H9 (cell line): ENCODE measurements at regions not wholly inside any gene's neighbourhood (a gene's known extent, or its start where the extent isn't known, plus 50 kb on each side); places are given as distances from the start of the nearest gene placed in this dataset.

ENCODE experiments used
- DNase-seq: peaks from one replicate; pipeline ENCODE4 v3.0.0-alpha.2; 2017
- H2AFZ ChIP-seq: one replicate; pipeline ENCODE4 v1.6.1; 2013; ENCODE audit warnings: mild to moderate bottlenecking, low read length, control low read depth, moderate library complexity
- H2AK5ac ChIP-seq: 2 replicates; pipeline ENCODE4 v1.6.1; 2013; ENCODE audit warnings: low read length, control low read depth, mixed read lengths; ENCODE audit not compliant: insufficient read length
- H2BK120ac ChIP-seq: one replicate; pipeline ENCODE4 v1.6.1; 2013; ENCODE audit warnings: low read depth, mild to moderate bottlenecking, low read length, control low read depth, inconsistent platforms; ENCODE audit not compliant: poor library complexity, severe bottlenecking
- H2BK12ac ChIP-seq: 2 replicates; pipeline ENCODE4 v1.6.1; 2013; ENCODE audit warnings: low read length, control low read depth, mixed read lengths, low read depth; ENCODE audit not compliant: insufficient read length
- H2BK15ac ChIP-seq: 2 replicates; pipeline ENCODE4 v1.6.1; 2013; ENCODE audit warnings: low read depth, low read length, control low read depth
- H2BK20ac ChIP-seq: one replicate; pipeline ENCODE4 v1.6.1; 2013; ENCODE audit warnings: low read depth, mild to moderate bottlenecking, low read length, control low read depth, inconsistent platforms; ENCODE audit not compliant: poor library complexity, severe bottlenecking
- H2BK5ac ChIP-seq: 2 replicates; pipeline ENCODE4 v1.6.1; 2013; ENCODE audit warnings: low read length, control low read depth, mixed read lengths; ENCODE audit not compliant: insufficient read length
- H3K14ac ChIP-seq: 2 replicates; pipeline ENCODE4 v1.6.1; 2013; ENCODE audit warnings: low read length, control low read depth; ENCODE audit not compliant: insufficient read depth
- H3K18ac ChIP-seq: 2 replicates; pipeline ENCODE4 v1.6.1; 2013; ENCODE audit warnings: low read depth, mild to moderate bottlenecking, mixed read lengths, low read length, control low read depth; ENCODE audit not compliant: insufficient read length
- H3K23ac ChIP-seq: 2 replicates; pipeline ENCODE4 v1.6.1; 2013; ENCODE audit warnings: low read length, control low read depth, mixed read lengths, low read depth; ENCODE audit not compliant: insufficient read length
- H3K23me2 ChIP-seq: 2 replicates; pipeline ENCODE4 v1.6.1; 2013; ENCODE audit warnings: low read depth, mild to moderate bottlenecking, mixed read lengths, low read length, control low read depth; ENCODE audit not compliant: insufficient read length, poor library complexity, severe bottlenecking
- H3K27ac ChIP-seq: 2 replicates; pipeline ENCODE4 v1.5.1; 2013; ENCODE audit warnings: low read length, control low read depth, mixed read lengths, low read depth; ENCODE audit not compliant: insufficient read length
- H3K27me3 ChIP-seq: 2 replicates; pipeline ENCODE4 v1.6.1; 2013; ENCODE audit warnings: low read length, control low read depth, inconsistent platforms; ENCODE audit not compliant: insufficient read depth
- H3K4ac ChIP-seq: 2 replicates; pipeline ENCODE4 v1.6.1; 2013; ENCODE audit warnings: low read depth, mild to moderate bottlenecking, control low read depth, inconsistent platforms, low read length, moderate library complexity
- H3K4me1 ChIP-seq: 2 replicates; pipeline ENCODE4 v1.6.1; 2013; ENCODE audit warnings: low read length, control low read depth, inconsistent platforms; ENCODE audit not compliant: insufficient read depth
- H3K4me2 ChIP-seq: 2 replicates; pipeline ENCODE4 v1.6.1; 2013; ENCODE audit warnings: low read length, control low read depth, mixed read lengths; ENCODE audit not compliant: insufficient read length, insufficient read depth
- H3K56ac ChIP-seq: 2 replicates; pipeline ENCODE4 v1.6.1; 2013; ENCODE audit warnings: low read depth, mild to moderate bottlenecking, mixed read lengths, low read length, control low read depth; ENCODE audit not compliant: insufficient read length
- H3K79me1 ChIP-seq: 2 replicates; pipeline ENCODE4 v1.6.1; 2013; ENCODE audit warnings: low read depth, mild to moderate bottlenecking, moderate library complexity, low read length, control low read depth, inconsistent platforms; ENCODE audit not compliant: insufficient read depth, poor library complexity, severe bottlenecking
- H3K79me2 ChIP-seq: 2 replicates; pipeline ENCODE4 v1.6.1; 2013; ENCODE audit warnings: low read length, control low read depth, inconsistent platforms; ENCODE audit not compliant: insufficient read depth
- H3K9ac ChIP-seq: 2 replicates; pipeline ENCODE4 v1.6.1; 2013; ENCODE audit warnings: low read length, control low read depth, mixed read lengths; ENCODE audit not compliant: insufficient read length; ENCODE audit errors: extremely low read depth
- H3K9me3 ChIP-seq: one replicate; pipeline ENCODE4 v1.6.1; 2013; ENCODE audit warnings: low read depth, low read length, inconsistent platforms; ENCODE audit not compliant: control insufficient read depth
- H3T11ph ChIP-seq: one replicate; pipeline ENCODE4 v1.6.1; 2013; ENCODE audit warnings: mild to moderate bottlenecking, low read length, control low read depth, inconsistent platforms
- H4K20me1 ChIP-seq: one replicate; pipeline ENCODE4 v1.6.1; 2013; ENCODE audit not compliant: control insufficient read depth, insufficient read length, insufficient read depth
- H4K5ac ChIP-seq: 2 replicates; pipeline ENCODE4 v1.6.1; 2013; ENCODE audit warnings: low read depth, mild to moderate bottlenecking, mixed read lengths, low read length, control low read depth; ENCODE audit not compliant: insufficient read length
- H4K8ac ChIP-seq: replicated peaks from 2 replicates; pipeline ENCODE4 v1.6.1; 2013; ENCODE audit warnings: low read length, control low read depth, mixed read lengths, low read depth; ENCODE audit not compliant: insufficient read length
- H4K91ac ChIP-seq: 2 replicates; pipeline ENCODE4 v1.6.1; 2013; ENCODE audit warnings: low read depth, mild to moderate bottlenecking, moderate library complexity, mixed read lengths, low read length, control low read depth; ENCODE audit not compliant: insufficient read length
- H3K27ac Mint-ChIP-seq, 3 experiments: 2 replicates in 2 of 3; 3 replicates in 1 of 3; pipeline ENCODE4 v1.8.0; 2020 to 2021; ENCODE audit warnings: mixed read lengths in 3 of 3, mild to moderate bottlenecking in 1 of 3, moderate library complexity in 1 of 3
- H3K27me3 Mint-ChIP-seq: 2 replicates; pipeline ENCODE4 v1.8.0; 2021; ENCODE audit warnings: low read depth, mild to moderate bottlenecking, moderate library complexity, mixed read lengths
- H3K36me3 Mint-ChIP-seq, 3 experiments: 2 replicates in 2 of 3; 3 replicates in 1 of 3; pipeline ENCODE4 v1.8.0; 2020 to 2021; ENCODE audit warnings: low read depth in 3 of 3, mixed read lengths in 3 of 3; ENCODE audit not compliant: insufficient read depth in 1 of 3
- H3K4me1 Mint-ChIP-seq, 2 experiments: 2 replicates each; pipeline ENCODE4 v1.8.0; 2020; ENCODE audit warnings: mixed read lengths in 2 of 2
- H3K4me3 Mint-ChIP-seq, 2 experiments: 2 replicates in 1 of 2; 3 replicates in 1 of 2; pipeline ENCODE4 v1.8.0; 2020 to 2021; ENCODE audit warnings: mild to moderate bottlenecking in 2 of 2, mixed read lengths in 2 of 2, moderate library complexity in 1 of 2
- H3K9me3 Mint-ChIP-seq, 2 experiments: 2 replicates in 1 of 2; 3 replicates in 1 of 2; pipeline ENCODE4 v1.8.0; 2020; ENCODE audit warnings: mild to moderate bottlenecking in 2 of 2, mixed read lengths in 2 of 2, moderate library complexity in 1 of 2
- CTCF ChIP-seq: fragments of 200-600 bp; sonication (generic); conservative IDR thresholded peaks from 3 replicates; pipeline ENCODE4 v1.8.0; 2021; ENCODE audit warnings: antibody characterized with exemption, mild to moderate bottlenecking
- WGBS: extraction: QIAGEN DNeasy Blood & Tissue Kit; methylation state at CpG from one replicate; pipeline ENCODE4 v1.1.7; 2013; ENCODE audit warnings: missing lambda C conversion rate, low lambda C conversion rate, mixed read lengths; ENCODE audit not compliant: insufficient read length; ENCODE audit errors: extremely low coverage; 5-methylcytosine and 5-hydroxymethylcytosine counted together

GRCh38 chr4:162793571-162793970 is 373.1 kb downstream of the NAF1 start:
- Histone ChIP-seq H3K18ac (no peak overlapping the region), H2BK20ac (no peak overlapping the region), H2BK15ac (no peak overlapping the region), H2BK120ac (no peak overlapping the region), H2AK5ac (no peak overlapping the region), H3K27me3 (no peaks in the 10 kb centered on the region), H2BK5ac (no peak overlapping the region), H3K4ac (no peak overlapping the region), H3K27ac (no peak overlapping the region), H3K4me1 (no peaks in the 10 kb centered on the region), H3K14ac (no peak overlapping the region), H4K20me1 (no peaks in the 10 kb centered on the region), H3K23ac (no peak overlapping the region), H2AFZ (no peak overlapping the region), H4K91ac (no peak overlapping the region), H3K79me1 (no peaks in the 10 kb centered on the region), H3T11ph (no peak overlapping the region), H3K79me2 (no peaks in the 10 kb centered on the region), H3K23me2 (no peaks in the 10 kb centered on the region), H4K5ac (no peak overlapping the region), H3K4me2 (no peak overlapping the region), H3K9ac (no peak overlapping the region), H3K9me3 (no peaks in the 10 kb centered on the region), H2BK12ac (no peak overlapping the region), H3K56ac (no peak overlapping the region), H4K8ac (no peak overlapping the region)
- no peak for TF ChIP-seq CTCF
- Mint-ChIP-seq H3K27ac (no peak overlapping the region), H3K9me3 (no peaks in the 10 kb centered on the region), H3K4me1 (no peaks in the 10 kb centered on the region), H3K27me3 (no peaks in the 10 kb centered on the region), H3K4me3 (no peak overlapping the region), H3K36me3 (no peaks in the 10 kb centered on the region)
- no CpG with 5 or more reads among the region's 2 CpGs for WGBS
- DNase-seq: no peak
